ENCODE measurements at regions not wholly inside any gene's neighbourhood (a gene's known extent, or its start where the extent isn't known, plus 50 kb on each side); places are given as distances from the start of the nearest gene placed in this dataset.

DNA sequence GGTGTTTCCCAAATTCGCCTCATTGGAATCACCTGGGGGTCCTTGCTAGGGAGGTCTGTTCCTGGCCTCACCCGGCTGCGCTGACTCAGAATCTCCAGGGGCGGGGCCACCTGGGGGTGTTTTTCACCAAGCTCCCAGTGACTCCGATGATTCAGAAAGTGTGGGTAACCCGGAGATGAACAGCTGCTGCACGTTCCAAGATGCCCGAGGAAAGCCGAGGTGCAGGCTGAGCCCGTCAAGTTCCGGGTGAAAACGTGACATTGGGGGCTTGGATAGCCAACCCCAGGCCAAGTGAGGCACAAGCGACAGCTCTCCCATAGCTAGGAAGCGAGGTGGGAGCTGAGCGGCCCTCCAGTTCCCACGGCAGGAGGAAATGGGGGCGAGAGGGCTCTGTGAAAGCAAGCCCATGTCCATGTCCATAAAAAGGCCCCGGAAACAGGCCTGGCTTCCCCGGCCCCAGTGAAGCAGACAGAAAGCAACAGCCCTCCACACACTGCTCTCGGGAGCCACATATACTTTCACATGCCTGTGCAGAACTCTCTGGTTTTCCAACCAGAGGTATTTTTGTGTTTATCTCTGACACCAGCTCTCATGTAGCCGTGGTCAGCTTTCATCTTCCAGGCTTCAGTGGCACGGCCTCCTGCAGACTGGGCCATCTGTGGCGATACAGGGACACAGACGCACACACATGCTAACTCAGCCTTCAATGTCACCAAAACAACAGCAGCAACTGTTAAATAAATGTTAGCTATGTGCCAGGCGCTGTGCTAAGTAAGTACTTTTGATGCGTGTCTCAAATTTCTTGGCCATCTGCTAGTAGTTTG lies 90.7 kb upstream of the CCDC28A start:
- DNase-seq (ENCODE audit: extremely low read depth in 1 of 11, low read depth in 9 of 11, low spot score in 4 of 11), result no peak

DNA sequence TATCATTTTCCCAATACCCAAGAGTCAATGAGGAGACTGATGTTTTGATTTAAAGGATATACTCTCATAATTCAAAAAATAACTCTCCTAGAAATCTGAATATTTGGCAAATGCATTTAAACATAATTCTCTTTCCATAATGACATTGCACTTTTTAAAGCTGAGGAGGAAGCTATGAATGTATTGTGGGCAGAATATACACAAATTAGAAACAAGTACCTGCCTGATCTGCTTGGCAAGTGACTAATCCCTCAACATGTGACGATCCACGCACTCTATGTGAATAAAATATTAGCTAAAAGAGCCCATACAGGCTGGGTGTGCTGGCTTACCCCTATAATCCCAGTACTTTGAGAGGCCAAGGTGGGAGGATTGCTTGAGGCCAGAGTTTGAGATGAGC lies 88.3 kb upstream of the CCDC28A start:
- DNase-seq (ENCODE audit: extremely low read depth in 1 of 11, low read depth in 9 of 11, low spot score in 4 of 11), result no peak

DNA sequence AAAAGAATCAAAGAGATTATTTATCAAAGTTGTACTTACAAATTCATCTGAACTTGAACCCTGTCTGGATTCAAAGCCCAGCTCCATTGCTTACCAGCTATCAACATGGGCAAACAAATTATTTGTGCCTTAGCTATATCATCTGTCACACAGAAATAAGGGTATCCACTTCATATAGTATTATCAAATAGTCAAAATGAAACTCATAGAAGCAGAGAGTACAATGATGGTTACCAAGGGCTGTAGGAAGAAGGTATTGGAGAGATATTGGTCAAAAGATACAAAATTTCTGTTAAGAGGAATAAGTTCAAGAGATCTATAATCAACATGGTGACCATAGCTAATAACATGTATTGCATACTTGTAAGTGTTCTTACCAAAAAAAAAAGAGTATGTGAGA lies 87.8 kb upstream of the CCDC28A start:
- DNase-seq (ENCODE audit: extremely low read depth in 1 of 11, low read depth in 9 of 11, low spot score in 4 of 11), result no peak

DNA sequence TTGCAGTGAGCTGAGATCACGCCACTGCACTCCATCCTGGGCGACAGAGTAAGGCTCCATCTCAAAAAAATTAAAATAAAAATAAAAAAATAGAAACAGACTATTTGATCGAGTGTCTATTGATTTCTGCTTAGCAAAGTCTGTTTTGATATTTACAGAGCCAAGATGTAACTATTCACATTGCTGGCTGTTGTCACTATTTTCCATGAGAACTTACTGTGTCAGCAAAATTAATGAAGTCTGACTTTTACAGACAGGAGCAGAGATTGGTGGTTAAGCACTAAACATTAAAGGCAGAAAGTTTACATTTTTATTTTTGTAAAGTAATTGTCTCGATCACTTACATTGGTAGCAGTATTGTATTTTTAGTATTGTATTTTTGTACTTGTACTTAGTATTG lies 85.0 kb upstream of the CCDC28A start:
- no peak for DNase-seq (ENCODE audit: extremely low read depth in 1 of 11, low read depth in 9 of 11, low spot score in 4 of 11)

DNA sequence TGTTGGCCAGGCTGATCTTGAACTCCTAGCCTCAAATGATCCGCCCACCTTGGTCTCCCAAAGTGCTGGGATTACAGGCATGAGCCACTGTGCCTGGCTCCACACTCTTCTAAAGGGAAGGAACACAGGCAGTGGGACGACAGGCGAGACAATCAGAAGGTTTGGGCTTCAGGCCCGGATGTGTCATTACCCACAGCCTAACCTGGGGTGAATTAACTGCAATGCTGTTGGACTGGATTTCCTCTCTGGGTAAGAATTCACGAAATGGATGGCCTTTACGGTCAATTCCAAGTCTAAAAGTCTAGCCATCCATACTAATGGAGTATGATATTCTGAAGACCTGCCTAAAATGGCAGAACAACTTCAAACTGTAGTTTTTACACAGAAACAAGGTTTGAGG lies 83.7 kb upstream of the CCDC28A start:
- DNase-seq (ENCODE audit: extremely low read depth in 1 of 11, low read depth in 9 of 11, low spot score in 4 of 11), result no peak

DNA sequence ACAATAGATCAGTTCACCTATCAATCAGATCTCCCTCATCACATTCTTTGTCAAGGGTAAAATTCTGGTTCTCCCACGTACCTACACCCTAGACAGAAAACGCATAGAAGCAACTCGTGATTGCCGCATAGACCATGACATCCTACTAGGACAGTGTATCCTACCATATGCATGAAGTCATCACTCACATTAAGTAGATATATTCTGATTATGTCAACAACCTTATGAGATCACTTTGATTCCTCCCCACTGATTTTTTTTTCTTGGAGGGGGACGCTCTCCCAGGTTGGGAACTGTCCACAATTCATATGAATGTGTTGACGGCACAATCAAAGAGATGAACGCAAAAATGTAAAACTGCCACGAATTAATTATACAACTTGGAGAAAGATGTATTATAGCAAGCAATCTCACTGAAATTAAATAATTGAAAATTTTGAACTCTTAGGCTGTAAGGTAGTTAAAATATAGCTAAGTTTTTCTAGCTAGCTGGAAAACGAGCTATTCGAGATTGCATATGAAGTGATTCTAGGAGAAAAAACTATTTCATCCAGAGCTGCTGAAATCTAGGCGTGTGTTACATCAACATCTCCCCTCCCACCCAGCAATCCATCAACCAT lies 82.5 kb upstream of the CCDC28A start:
- DNase-seq (ENCODE audit: extremely low read depth in 1 of 11, low read depth in 9 of 11, low spot score in 4 of 11), result no peak

DNA sequence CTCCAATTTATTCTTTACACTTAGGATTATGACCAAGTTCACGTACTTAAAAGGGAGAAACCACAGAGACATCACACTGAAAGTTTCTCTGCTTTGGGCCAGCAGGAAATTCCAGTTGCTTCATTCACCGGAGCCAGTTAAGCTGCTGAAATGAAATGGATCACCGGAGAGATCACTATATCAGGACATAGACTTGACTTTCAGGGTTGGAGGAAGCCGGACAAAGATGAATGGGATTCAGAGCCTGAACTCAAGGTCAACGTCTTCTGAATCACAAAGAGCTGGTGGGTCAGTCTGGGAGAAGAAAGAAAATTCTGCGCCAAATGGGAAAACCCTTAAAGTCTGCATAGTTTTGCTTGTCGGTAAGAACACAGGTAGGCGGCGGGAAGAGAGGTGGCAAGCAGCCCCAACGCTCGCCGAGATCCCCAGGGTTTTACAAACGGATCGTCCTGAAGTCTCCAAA lies 81.9 kb upstream of the CCDC28A start:
- DNase-seq (ENCODE audit: extremely low read depth in 1 of 11, low read depth in 9 of 11, low spot score in 4 of 11), result peak in 6 of 11 donors; percentile 7 to 26 (median 11)

DNA sequence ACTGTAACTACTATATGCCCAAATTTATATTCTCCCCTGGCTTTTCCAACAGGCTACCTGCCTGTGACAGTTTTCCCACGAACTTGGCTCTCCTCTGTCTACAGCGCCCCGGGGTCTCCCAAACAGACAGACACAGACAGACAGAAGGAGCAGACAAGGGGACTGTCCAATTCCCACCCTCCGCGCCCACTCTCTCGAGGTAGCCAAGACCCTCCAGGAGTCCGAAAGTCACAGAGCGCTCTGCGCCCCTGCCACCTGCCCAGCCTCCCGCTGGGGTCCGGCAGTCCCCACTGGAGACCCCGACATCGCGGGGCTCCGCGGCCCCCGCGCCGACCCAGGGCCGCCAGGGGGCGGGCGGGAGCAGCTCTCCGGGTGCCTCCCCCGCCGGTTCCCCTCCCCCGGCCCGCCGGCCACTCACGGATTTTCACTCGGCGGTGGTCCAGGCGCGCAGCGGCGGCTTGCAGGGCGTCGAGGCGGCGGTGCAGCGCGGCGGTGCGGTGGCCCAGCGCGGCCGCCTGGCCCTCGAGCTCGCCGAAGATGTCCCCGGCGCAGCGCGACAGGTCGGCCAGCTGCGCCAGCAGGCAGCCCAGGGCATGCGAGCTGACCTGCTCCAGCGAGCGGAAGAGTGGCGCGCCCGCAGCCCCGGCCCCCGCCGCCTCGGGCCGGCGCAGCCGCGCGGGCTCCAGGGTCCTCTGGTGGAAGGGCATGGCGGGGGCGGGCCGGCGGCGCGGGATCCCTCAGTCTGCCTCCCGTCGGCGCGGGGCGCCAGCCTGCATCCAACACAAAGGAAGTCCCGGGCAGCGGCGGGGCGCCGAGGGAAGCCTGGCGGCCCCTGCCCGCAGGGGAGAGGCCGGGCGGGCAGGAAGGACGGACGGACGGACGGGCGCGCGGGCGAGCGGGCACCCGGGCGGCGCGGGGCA lies 81.3 kb upstream of the CCDC28A start:
- peak in 8 of 11 donors; percentile 33 to 75 (median 71) for DNase-seq (ENCODE audit: extremely low read depth in 1 of 11, low read depth in 9 of 11, low spot score in 4 of 11)

DNA sequence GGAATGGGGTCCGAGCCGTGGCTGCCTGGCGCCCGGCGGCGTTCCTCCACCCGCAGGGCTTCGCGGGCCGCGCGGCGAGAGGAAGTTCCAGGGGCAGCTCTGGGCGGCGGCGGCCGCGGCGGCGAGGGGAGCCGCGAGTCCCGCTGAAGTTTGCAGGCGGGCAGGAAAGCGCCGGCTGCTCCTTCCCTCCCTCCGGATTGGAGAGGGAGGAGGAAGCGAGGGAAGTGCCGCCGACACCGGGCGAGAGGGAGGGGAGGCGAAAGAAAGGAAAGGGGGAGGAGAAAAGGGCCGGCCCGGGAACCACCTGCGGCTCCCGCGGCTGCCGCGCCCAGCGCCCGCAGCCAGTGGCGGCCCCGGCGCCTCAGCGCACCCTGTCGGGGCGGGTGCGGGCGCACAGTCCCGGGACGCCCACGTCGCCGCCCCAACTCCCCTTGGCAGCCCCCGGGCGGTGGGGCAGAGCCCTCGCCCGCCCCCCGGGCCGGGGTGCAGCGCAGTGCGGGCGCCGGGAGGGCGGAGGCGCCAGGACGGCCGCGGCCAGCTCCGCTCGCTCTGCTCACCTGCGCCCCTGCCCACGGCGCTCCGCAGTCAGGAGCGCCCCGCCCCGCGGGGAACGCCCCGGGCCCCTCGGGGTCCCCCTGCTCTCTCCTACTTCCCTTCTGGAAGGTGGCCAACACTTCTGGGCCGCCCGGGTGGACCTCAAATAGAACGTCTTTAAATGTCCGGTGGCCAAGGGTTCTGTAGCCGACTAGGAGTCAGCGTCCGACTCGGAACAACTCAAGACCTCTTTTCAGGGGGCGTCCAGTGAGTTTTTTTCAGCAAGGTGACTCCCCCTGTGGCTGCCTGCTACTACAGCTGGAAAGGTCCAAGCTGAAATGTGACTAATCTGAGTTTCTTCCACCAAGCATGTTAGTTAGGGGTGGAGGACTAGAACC lies 80.3 kb upstream of the CCDC28A start:
- peak in 7 of 11 donors; percentile 51 to 74 (median 60) for DNase-seq (ENCODE audit: extremely low read depth in 1 of 11, low read depth in 9 of 11, low spot score in 4 of 11)

DNA sequence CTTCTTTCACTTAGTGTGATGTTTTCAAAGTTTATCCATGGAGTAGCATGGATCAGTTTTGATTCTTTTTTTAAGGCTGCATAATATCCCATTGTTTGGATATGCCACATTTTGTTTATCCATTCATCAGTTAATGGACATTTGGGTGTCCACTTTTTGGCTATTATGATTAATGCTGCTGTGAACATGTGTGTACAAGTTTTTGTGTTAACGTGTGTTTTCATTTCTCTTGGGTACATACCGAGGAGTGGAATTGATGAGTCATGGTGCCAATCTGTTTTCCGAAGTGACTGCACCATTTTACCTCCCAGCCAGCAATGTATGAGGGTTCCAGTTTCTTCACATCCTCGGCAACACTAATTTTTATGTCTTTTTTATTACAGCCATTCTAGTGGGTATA lies 78.4 kb upstream of the CCDC28A start:
- no peak for DNase-seq (ENCODE audit: extremely low read depth in 1 of 11, low read depth in 9 of 11, low spot score in 4 of 11)

DNA sequence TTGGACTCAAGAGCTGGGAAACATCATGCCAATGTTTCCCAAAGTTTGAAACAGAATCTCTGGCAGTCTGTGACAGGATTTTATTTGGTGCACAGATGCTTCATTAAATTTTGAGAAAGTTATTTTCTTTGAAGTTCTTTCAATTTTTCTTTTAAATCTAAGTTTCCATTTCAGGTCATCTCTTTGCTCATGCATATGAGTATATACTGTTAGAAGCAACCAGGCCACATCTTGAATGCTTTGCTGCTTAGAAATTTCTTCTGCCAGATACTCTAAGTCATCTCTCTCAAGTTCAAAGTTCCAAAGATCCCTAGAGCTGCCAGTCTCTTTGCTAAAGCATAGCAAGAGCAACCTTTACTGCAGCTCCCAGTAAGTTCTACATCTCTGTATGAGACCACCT lies 59.1 kb upstream of the CCDC28A start:
- no peak for DNase-seq (ENCODE audit: extremely low read depth in 1 of 11, low read depth in 9 of 11, low spot score in 4 of 11)

DNA sequence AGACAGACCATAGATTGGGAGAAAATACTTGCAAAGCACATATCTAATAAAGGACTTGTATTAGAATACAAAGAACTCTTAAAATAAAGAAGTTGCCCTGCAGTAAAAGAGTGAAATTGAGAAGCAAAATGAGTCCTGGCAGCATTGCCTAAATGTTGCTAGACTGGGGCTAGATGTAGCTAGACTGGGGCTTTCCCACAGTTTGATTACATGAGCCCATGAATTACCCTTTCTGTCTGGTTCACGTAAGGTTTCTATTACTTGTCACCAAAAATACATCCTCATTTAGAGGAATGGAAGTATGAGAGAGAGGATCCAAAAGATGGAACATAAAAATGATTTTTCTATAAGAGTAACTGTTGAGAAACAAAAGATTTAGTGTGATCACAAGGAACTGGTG lies 57.6 kb upstream of the CCDC28A start:
- no peak for DNase-seq (ENCODE audit: extremely low read depth in 1 of 11, low read depth in 9 of 11, low spot score in 4 of 11)

DNA sequence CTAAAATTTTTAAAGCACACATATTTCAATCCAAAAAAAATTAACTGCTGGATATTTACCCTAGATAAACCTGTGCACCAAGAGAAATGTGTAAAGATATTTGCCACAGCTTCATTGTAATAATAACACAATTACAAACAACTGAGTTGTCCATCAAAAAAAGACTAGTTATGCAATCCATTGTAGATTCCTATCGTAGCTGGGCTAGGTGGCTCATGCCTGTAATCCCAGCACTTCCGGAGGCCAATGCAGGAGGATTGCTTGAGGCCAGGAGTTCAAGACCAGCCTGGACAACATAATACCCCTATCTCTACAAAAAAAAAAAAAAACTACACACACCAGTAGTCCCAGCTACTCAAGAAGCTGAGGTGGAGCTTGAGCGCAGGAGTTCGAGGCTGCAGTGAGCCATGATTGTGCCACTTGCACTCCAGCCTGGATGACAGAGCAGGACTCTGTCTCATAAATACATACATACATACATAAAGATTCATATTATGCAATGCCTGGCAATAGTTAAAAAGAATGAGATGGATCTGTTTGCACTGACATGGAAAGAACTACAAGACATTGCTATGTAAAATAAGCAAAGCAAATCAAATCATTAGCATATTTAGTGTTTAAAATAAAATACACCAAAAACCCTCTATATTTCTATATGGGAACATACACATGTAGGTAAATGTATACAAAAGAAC lies 56.5 kb upstream of the CCDC28A start:
- DNase-seq (ENCODE audit: extremely low read depth in 1 of 11, low read depth in 9 of 11, low spot score in 4 of 11), result no peak

DNA sequence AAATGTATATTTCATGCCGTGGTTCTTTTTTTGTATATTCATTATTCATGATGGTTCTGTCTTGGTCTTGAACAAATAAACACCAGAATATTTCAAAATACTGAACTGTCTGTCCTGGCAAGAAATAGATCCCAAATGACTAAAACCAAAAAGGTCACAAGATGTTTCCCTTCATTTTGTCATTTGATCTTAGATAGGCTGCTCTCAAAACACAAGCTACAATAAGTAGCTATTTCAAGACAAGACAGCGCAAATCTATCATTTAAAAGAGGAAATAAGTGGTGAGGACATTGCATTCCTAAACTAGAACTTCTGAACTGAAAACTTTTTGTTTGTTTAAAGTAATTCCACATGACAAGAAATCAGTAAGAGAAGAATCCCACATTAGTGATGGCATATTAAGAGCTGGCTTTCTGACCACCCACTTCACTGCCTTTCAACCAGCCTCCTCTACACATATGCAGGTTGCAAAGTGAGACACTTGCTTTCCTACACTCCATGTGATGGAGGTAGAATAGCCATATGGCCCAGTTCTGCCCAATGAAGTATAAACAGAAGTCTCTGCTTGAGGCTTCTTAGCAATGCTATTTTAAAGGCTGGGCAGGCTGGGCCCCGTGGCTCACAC lies 54.4 kb upstream of the CCDC28A start:
- DNase-seq (ENCODE audit: extremely low read depth in 1 of 11, low read depth in 9 of 11, low spot score in 4 of 11), result peak in 3 of 11 donors; percentile 6 to 32 (median 17)

DNA sequence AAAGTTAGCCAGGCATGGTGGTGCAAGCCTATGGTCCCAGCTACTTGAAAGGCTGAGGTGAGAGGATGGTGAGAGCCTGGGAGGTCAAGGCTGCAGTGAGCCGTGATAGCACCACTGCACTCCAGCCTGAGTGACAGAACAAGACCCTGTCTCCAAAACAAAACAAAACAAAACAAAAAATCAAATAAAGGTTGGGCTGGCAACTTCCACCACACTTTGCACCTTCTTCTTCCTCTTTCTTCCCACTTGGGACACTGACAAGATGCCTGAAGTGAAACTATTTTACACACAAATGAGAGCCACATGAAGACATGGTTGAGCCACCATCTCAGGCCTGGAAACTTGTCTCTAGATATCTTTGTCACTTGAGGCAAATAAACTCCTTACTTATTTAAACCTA lies 53.8 kb upstream of the CCDC28A start:
- DNase-seq (ENCODE audit: extremely low read depth in 1 of 11, low read depth in 9 of 11, low spot score in 4 of 11), result no peak

DNA sequence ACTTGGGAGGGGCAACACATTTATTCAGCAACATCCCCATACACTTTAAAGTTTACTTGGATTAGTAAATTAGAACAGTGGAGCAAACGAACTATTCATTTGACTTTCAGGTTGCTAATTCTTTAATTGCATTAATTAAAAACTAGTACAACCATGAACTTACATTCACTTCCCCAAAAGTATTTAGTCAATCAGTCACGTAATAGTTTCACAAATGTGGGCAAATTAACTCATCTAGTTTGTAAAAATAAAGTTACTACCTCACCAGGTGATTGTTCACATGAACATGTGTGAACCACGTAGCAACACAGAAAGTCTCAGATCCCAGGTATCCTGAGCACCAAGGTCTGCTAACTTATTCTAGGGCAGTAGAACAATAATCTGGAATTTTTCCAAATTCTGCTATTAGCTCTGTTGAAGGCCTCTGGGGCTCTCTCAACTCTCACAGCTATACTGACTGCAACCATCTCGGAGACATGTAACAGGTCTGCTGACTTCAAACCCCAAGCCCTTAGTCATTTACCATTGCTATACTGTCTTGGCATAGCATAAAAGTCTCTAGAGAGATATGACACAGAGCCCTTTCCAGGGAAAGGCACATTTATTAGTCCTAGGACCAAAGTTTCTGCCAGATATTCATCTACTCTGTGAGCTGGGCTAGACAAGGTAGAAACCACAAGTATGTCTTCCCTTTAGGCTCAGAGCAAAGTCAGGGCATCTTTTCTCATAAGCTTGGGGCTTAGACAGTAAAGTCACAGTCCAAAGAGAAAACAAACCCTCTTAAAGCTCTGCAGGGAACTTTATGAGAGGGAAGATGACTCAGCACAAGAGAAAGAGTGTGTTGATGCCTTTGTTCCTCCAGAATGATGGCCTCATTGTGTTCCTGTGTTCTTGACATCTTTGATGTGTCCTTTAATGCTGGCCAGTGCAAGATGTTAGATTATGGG lies 50.9 kb upstream of the CCDC28A start:
- DNase-seq (ENCODE audit: extremely low read depth in 1 of 11, low read depth in 9 of 11, low spot score in 4 of 11), result no peak

Data from renal cortex interstitium (tissue), 11 donors.